ENCODE measurements at regions not wholly inside any gene's neighbourhood (a gene's known extent, or its start where the extent isn't known, plus 50 kb on each side); places are given as distances from the start of the nearest gene placed in this dataset.

DNA sequence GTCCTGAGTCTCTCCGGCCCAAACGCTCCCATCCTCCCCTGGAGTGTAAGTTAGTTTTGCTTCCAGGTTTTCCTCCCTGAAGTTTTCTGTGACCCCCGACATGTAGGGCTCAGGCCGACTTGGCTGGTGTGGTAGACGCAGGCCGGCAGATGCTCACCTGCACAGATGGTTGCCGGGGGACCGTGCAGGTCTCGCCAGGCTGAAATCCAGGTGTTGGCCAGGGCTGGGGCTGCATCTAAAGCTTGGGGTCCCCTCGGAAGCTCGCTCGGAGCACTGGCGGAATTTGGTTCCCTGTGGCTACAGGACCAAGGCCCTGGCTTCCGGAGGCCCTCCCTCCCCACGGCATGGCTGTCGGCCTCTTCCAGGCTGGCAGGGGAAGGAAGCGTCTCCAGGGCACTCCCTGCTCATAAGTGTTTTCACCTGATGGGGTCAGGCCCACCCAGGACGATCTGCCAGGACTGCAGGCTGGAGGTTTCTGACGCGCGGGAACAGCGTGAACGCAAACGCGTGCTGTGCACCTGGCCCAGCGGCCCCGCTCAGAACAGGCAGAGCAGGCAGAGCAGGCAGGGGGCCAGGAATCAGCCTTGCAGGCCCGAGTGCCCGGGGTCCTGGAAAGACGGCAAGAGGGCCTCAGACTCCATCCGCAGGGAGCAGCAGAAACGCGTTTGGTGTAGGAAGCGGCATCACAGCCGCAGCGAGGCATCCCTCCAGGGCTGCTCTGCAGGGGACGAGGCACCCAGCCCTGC lies 258.2 kb downstream of the BRD1 start:
- TF ChIP-seq CTCF (IDR thresholded peaks at IDR 0.05), result no peak
- no peak for TF ChIP-seq POLR2A (IDR thresholded peaks at IDR 0.05)

Data from heart left ventricle (tissue), 13 donors.